SH-SY5Y (cell line): ENCODE measurements at regions not wholly inside any gene's neighbourhood (a gene's known extent, or its start where the extent isn't known, plus 50 kb on each side); places are given as distances from the start of the nearest gene placed in this dataset.

Source experiments
- GATA2 ChIP-seq: IDR thresholded peaks from 2 replicates; pipeline ENCODE4 v1.6.1; 2011; ENCODE audit warnings: mild to moderate bottlenecking, low read depth, low read length
- GATA3 ChIP-seq: IDR thresholded peaks from 2 replicates; pipeline ENCODE4 v1.6.1; 2011; ENCODE audit warnings: low read depth, mild to moderate bottlenecking, low read length, moderate library complexity

DNA sequence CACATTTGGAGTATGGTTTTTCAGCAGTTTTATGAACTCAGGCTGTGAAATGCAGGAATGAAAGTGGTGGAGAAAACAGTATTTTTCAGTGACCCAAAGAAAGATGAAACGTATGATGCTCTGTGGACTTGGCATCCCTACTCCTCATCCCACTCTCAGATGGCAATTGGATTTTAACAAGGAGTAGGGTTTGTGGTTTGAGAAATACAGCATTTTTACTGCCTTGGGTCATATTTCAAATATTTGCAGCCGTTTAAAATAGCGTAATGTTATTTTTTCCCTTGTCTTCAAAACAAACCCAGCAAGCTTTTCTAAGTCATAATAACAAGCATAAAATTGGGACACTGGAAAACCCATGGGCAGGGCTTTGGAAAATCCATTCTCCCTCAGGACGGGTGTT is 117.2 kb upstream of the LRIG1 start:
- no peak for TF ChIP-seq GATA2
- no peak for TF ChIP-seq GATA3
